ENCODE measurements at regions not wholly inside any gene's neighbourhood (a gene's known extent, or its start where the extent isn't known, plus 50 kb on each side); places are given as distances from the start of the nearest gene placed in this dataset.

- no peak for TF ChIP-seq CTCF (IDR thresholded peaks at IDR 0.05 in 8 of 11, conservative IDR thresholded peaks at IDR 0.05 in 3 of 11)
- TF ChIP-seq POLR2A (IDR thresholded peaks at IDR 0.05): no peak
- TF ChIP-seq POLR2AphosphoS5 (IDR thresholded peaks at IDR 0.05): no peak
Measured at GRCh38 chr4:3830774-3831528, 64.8 kb downstream of the ADRA2C start.

Data from spleen (tissue), 7 donors.